GM10266 (cell line): ENCODE measurements at regions not wholly inside any gene's neighbourhood (a gene's known extent, or its start where the extent isn't known, plus 50 kb on each side); places are given as distances from the start of the nearest gene placed in this dataset.
"Not testable (repeated sequence)": the region's sequence is repeated elsewhere in the genome, so short reads cannot be mapped to it uniquely, and the experiment has no call there.

Experiments
- DNase-seq: peaks from one replicate; pipeline ENCODE4 v3.0.0; 2012; ENCODE audit errors: extremely low spot score
- TF ChIP-seq, protein P1 (sequence below): IDR thresholded peaks from 2 replicates; pipeline ENCODE4 v1.5.1; 2012; ENCODE audit warnings: mild to moderate bottlenecking, low read depth; ENCODE audit not compliant: control insufficient read depth, insufficient read depth; ENCODE audit errors: missing control alignments

DNA sequence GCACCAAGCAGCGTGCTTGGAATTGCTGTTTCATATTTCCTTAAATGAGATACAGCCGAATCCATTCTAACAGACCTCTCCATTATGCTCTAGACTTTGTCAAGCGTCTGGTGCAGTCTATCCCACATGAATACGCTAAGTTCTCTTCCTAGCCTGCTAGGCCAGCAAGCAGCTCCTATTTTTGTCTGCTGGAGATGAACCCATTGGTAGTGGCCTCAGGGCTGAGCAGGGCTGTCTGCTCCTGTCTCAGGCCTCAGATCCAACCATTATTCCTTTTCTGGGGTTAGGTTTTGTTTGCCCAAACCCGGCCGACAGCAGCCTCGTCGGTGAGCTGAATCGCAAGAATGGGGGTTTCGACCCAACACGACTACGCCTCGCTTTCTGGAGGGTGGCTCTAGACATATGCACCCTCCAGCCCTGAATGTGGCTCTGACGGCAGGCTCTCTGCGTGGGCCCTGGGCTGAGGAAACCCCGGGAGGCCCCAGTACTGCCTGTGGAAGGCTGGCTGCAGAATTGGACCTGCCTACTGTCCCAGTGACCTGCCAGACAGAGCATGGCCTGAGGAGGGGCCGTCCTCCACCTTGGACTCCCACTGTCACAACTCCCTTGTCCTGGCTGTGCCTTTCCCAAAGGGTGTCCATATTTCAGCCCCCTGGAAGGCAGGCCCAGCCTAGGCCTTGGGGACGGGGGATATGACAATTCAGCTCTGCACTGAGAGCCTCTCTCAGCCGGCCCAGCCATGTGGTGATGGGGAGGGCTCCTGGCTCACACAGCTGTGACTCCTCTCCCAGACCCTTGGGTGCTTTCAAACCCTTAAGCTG is 267.9 kb upstream of the TCERG1L start:
- DNase-seq = no peak
- TF ChIP-seq, protein P1, sequence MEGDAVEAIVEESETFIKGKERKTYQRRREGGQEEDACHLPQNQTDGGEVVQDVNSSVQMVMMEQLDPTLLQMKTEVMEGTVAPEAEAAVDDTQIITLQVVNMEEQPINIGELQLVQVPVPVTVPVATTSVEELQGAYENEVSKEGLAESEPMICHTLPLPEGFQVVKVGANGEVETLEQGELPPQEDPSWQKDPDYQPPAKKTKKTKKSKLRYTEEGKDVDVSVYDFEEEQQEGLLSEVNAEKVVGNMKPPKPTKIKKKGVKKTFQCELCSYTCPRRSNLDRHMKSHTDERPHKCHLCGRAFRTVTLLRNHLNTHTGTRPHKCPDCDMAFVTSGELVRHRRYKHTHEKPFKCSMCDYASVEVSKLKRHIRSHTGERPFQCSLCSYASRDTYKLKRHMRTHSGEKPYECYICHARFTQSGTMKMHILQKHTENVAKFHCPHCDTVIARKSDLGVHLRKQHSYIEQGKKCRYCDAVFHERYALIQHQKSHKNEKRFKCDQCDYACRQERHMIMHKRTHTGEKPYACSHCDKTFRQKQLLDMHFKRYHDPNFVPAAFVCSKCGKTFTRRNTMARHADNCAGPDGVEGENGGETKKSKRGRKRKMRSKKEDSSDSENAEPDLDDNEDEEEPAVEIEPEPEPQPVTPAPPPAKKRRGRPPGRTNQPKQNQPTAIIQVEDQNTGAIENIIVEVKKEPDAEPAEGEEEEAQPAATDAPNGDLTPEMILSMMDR = no peak

DNA sequence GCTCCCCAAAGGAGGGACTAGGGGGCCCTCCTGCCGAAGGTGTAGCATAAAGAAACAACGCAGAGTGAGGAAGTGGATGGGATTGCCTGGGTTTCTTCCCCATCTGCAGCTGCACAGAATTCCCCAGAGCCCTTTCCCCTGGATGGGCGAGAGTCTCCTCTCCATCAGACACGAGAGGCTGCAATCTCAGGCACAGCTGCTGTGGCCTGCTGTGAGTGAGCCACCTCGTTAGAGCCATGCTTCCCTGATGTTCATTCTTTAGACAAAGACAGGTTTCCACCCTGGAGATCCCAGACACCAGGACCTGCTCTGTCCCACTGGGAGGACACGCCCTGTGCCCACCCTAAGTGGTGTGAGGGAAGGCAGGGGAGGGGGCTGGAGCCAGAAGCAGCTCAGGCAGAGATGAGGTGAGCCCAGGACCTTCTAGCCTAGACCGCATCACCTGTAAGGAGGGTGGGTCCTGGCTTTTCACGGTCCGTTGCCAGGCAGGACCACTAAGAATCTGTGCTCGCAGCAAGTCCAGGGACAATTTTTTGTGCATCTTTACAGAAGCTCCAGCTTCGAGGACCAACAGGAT is 268.6 kb upstream of the TCERG1L start:
- DNase-seq = no peak

DNA sequence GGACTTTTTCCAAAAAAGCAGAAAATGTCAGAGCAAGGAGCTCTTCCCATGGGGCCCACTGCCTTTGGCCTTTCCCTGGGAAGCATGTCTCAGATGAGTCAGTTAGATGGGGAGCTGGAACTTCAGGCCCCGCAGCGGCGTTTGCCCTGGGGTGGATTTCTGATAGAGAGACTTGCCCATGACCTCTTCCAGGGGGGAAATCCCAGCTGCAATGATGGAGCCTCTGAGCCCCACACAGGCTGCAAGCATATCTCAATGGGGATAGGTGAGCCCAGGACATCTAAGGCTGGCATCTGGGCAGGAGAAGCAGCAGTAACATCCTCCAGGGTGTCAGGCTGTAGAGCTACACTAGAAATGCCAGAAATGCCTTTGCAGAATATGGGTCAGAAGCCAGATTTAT is 269.2 kb upstream of the TCERG1L start:
- TF ChIP-seq, protein P1 = no peak
- no peak for DNase-seq

More for the DNA sequence above, 268.6 kb upstream of the TCERG1L start:
- TF ChIP-seq, protein P1 = no peak

DNA sequence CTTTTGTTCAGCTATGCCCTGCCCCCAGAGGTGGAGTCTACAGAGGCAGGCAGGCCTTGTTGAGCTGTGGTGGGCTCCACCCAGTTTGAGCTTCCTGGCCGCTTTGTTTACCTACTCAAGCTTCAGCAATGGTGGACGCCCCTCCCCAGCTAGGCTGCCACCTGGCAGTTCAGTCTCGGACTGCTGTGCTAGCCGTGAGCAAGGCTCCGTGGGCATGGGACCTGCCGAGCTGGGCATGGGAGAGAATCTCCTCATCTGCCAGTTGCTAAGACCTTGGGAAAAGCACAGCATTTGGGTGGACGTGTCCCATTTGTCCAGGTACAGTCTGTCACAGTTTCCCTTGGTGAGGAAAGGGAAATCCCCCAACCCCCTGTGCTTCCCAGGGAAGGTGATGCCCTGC is 270.0 kb upstream of the TCERG1L start:
- DNase-seq = not testable (repeated sequence)

DNA sequence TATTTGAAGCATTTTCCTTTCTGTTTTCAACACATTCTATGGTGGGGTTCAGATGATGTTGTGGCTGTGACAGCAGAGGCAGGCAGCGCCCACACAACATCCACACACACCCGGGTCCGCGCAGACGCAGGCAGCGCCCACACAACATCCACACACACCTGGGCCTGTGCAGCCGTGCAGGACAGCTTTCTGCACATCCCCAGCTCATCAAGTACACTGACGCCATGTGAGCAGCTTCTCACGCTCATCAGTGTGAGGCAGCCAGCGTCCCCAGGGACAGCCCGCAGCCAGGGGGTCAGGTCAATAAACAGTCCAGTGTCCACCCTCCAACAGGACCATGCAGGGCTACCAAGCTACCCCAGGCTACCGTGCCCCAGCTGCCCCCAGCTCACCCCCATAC is 272.8 kb upstream of the TCERG1L start:
- no peak for DNase-seq
- TF ChIP-seq, protein P1 = no peak

DNA sequence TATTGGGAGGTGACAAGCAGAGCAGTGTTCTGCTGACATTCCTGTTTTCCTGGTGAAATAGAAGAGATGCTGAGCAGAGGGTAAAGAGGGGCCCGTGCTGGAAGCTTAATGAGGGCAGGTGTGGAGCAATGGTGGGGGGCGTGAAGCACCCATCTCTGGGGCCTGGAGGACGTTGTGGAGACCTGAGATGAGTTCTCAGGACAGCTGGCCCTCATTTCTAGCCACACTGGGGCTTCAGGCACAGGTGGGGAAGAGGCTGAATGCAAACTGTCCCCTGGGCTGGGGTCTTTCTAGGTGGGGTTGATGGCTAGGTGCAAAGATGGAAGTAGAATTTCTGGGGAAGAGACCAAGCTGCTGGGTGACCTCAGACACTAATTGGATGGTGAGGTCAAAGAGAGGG is 274.2 kb upstream of the TCERG1L start:
- DNase-seq = no peak
- TF ChIP-seq, protein P1 = no peak

DNA sequence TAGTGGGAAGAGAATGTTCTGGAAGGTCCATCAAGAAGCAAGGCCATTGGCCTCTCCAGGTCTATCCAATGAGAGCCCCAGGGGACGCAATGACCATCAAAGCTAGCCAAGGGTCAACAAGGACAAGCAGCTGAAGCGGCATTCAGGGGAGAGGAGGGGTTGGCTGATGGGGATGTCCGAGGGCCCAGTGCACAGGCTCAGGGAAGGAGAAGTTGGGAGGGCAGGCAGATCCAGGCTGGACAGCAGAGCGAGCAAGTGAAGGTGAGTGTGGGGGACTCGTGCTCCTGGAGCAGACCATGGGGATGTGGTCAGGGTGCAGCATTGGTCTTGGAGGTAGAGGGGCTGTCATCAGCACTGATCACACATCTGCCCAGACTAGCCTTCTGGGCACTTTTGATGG is 275.4 kb upstream of the TCERG1L start:
- TF ChIP-seq, protein P1 = no peak
- no peak for DNase-seq
